Fibroblast of peridontal ligament (primary cell): ENCODE measurements at regions not wholly inside any gene's neighbourhood (a gene's known extent, or its start where the extent isn't known, plus 50 kb on each side); places are given as distances from the start of the nearest gene placed in this dataset.
A peak's percentile ranks its signal among the peaks of the same experiment; 100 is the strongest.

ENCODE experiments used
- DNase-seq: peaks from one replicate; pipeline ENCODE4 v3.0.0-alpha.2; 2010; ENCODE audit errors: extremely low read depth

DNA sequence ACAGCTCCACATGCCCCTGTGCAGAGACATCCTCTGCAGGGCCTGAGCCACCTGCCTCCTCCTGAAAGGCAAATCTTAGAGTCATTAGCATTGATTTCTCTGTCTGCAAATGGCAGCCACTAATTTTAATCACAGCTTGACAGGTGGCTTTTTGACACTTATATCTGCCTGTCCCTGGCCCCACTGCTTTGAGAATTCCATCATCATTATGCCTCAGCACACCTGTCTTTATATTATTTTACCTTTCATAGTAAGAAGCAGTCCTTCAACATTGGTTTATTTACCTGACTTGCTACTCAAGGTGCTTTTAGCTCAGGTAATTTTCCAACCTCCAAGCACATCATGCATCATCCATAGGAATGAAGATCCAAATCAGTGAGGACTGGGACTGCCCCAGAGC is 451.3 kb downstream of the MTRR start:
- DNase-seq: no peak

DNA sequence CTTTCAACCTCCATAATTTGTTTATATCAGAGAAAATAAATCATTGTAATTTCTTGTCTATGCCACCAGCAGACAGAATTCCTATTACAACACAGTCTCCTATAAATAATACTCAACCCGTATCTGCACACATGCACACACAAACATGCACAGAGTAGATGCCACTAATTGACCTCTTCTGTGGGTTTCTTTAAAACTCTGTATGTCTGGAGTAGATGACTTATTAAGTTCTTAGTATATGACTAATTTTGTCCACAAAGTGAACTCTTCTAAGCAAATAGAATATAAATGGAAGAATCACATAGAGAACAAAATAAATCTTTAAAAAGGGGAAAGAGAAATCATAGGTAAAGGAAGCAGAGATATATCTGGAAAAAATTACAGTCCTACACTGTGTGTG is 452.3 kb downstream of the MTRR start:
- no peak for DNase-seq

DNA sequence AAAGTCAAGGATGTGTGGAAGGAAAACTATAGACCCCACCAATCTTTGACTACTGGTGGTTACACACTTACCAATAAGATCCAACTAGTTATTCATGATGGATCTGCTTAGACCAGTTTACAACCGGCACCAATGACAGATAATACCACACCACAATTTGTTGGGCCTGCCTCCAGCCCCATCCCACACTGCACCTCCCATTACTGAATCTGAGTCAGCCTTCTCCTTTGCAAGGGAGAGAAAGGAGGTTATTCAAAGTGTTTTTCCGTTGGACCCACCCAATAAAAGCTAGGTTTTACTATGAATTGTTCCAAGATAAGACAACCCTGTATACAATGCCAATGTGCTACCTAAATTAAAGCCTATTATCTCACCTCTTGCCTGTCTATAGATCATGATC is 453.5 kb downstream of the MTRR start:
- DNase-seq: no peak

DNA sequence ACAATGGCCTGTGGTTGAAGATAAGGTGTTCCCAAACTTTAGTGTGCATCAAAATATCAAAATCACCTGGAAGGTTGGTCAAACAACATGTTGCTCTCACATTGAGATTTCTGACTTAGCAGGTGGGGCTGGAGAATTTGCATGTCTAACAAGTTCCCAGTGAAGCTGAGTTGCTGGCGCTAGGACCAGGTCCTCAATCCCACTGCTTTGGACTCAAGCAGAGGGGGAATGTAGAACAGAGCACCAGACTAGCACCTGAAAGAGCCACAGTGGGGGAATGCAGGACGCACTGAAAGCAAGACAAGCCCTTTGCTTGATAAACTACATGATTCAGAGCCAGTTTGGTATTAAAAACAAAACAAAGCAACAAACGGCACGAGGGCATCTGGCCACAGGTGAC is 458.1 kb downstream of the MTRR start:
- no peak for DNase-seq

DNA sequence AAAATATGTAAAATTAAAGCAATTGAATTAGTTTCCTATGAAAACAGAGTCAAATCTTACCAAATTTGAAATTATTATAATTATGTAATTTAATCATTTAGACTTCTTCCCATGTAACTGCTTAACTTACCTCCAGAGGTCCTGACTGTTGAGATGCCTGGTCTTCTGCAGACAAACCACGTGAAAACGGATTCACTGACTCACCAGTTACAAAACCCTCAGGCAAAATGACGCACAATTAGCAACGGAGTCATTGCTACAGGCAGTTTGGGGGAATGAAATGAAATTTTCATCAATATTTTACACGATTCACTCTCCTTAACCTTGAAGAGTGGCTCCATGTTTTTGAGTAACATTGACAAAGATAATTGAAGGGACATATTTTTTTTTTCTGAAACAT is 460.8 kb downstream of the MTRR start:
- DNase-seq: peak; percentile 38

DNA sequence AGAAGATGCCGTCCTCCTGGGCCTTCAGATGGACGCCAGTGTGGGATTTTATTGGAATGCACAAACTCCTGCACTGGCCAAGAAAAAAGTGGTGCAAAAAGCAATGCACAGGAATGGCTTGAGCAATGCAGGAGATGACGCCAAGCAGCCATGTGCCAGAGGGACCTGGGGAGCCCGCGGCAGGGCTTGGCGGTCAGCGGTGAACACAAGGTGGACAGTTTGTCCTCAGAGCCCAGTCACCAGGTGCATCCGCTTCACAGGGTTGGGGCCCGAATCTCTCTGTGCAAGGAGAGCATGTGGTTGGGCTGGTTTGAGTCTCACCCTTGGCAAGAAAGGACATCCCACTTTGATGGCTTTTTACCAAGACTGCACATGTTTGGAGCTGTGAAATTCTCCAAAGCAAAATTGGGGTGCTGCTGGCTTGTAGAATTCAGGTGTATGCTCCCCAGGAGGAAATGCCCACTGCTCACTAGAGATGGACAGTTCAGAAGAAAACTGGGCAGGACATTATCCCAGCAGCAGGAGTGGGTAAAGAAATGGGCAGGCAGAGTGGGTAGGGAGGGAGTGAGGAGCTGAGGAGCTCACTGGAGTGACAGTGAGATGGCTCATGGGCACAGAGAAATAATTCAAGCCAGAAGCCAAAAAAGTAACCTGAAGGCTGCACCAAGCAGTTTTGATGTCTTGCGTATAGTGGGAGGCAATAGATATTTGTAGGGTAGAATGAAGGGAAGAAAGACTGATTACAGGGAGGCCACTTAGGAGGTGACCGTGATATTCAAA is 463.9 kb downstream of the MTRR start:
- DNase-seq: no peak

DNA sequence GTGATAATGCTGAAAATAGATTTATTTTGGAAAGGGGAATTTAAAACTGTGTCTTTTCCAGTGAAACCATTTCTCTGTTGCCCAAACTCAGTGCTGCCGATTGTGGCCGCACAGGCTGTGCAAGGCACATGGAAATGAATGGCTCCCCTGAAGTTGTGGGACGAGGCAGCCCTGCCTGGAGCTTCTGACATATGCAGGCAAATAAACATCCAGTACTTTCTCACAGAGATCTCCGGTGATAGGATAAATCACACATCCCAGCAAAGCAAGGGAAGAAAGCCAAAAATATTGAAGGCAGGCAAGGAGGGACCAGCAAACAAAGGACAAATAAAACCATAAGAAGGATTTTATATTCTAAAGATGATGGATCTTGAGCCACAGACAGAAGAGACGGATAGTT is 464.5 kb downstream of the MTRR start:
- DNase-seq: no peak

DNA sequence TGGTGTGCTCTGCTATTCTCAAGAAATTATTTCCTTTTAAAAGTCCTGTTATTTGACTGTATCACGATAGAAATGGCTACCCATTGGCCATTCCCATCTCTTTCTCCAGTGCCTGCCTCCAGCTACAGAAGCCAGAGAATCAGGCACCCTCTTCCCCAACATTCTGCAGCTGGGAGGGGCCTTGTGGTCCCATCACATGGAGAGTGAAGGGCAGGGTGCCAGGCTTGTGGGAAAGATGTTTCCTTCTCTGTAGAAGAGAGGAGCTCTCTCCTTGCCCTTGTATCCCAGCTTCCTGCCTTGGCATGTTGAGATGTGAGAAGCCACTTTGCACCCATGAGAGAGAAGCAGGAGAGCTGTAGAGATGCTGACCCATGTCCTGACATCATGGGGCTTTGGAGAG is 465.0 kb downstream of the MTRR start:
- peak; percentile 21 for DNase-seq

DNA sequence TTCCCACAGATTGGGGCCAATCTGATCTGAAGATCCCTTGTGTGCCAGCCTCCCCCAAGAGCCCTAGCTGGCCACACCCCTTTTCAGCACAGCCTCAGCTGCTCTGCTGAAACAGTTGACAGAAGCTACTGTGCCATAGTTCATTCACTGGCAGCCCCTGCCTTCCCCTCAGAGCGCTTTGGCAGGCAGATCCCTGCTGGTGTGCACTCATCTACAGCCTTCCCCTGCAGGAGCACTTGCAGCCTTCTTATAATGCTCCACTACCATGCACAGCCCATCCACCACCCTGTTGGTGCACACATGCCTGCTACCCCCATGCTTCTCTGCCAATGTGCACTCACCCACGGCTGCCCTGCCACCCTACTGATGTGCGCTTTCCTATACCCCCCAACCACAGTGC is 471.3 kb downstream of the MTRR start:
- no peak for DNase-seq

DNA sequence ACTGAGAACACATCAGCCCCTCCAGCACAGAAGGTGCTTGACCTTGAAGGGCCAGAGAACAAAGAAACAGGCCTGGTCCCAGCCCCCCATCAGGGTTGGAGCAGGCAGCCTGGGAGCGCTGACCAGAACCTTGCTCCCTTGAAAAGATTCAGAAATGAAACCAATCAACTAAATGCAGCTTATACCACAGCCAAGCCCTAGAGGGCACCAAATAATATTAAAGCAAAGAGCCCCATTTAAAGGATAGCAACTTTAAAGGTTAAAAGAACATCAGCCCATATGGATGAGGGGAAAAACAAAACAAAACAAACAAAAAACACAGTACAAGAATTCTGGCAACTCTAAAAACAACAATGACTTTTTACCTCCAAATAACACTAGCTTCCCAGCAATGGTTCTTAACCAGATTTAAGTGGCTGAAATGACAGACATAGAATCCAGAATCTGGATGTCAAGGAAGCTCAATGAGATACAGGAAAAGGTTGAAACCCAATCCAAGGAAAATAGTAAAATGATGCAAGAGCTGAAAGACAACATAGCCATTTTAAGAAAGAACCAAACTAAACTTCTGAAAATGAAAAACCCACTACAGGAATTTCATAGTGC is 471.9 kb downstream of the MTRR start:
- peak; percentile 59 for DNase-seq

DNA sequence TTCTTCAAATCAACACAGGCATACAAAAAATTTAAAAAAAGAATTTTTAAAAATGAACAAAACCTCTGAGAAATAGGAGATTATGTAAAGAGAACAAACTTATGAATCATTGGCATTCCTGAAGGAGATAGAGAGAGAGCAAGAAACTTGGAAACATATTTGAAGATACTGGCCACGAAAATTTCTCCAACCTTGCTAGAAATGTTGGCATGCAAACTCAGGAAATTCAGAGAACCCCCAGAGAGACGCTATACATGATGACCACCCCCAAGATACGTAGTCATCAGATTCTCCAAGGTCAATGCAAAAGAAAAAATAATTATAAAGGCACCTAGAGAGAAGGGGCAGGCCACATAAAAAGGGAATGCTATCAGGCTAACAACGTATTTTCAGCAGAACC is 472.5 kb downstream of the MTRR start:
- DNase-seq: peak; percentile 9

DNA sequence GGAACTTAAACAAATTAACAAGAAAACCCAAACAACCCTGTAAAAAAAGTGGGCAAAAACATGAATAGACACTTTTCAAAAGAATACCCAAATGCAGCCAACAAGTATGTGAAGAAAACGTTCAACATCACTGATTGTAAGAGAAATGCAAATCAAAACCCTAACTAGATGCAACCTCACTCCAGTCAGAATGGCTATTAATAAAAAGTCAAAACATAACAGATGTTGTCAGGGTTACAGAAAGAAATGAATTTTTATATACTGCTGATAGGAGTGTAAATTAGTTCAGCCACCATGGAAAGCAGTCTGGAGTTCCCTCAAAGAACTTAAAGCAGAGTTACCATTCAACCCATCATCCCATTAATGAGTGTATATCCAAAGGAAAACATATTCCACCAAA is 479.0 kb downstream of the MTRR start:
- no peak for DNase-seq

DNA sequence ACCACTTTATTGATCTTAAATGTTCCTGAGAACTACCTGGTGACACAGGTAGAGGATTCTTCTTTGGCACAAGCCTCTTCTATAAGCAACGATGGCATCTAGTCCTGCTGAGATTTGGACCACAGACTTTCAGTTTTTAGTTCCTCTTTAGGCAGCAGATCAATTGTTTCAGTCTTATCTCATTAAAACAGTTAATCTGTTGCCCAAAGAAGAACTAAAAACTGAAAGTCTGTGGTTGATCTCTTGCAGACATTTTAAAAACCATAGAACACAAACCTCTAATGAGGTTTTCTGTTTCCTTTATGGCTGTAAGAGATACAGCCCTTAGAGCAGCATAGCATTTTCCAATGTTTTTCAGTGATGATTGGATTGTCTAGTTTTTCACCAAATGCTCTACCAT is 480.9 kb downstream of the MTRR start:
- DNase-seq: no peak

DNA sequence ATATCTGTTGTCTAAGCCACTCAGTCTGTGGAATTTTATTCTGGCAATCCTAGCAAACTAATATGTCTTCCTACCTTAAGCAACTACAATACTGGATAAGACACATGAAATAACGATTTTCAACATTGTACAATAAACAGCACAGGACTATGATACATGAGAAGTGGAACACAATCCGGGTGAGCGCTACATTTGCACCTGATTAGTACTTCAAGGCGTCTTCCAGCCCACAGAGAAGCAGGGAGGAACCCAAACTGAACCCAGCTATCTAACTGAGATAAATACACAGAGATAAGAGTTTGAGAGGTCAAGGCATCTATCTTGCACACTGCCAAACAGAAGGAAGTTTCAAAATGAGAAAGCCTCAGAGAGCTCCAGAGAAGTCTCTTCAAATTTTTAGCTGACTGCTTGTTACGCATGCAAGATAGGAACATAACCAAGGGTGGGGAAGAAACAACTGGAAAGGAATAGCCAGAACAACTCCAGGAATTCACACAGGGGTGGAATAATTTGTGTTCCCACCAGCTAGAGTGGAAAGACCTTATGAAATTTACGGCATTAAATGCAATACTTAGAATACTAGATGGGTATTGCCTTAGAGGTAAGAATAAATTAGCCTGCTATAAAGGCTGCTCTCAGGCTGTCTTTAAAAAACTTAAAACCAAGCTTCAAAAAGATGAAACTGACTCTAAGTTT is 481.8 kb downstream of the MTRR start:
- no peak for DNase-seq

DNA sequence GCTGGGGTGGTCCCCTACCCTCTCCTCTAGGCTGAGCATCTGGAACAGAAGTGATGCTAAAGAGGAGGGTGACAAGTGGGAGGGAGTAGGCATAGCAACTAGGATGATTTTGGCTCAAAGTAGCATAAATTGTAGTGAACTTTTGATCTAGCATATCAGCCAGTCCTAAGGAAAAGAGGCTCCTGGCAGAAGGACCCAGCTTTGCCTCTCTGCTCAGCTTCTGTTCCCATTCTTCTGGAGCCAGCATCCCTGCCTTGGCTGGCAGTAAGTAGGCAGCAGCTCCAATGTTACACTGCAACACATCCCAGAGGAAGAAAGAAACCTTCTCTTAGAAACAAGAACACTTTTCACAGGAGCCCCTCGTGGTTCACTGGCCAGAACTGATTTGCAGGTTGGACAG is 487.0 kb downstream of the MTRR start:
- DNase-seq: no peak

DNA sequence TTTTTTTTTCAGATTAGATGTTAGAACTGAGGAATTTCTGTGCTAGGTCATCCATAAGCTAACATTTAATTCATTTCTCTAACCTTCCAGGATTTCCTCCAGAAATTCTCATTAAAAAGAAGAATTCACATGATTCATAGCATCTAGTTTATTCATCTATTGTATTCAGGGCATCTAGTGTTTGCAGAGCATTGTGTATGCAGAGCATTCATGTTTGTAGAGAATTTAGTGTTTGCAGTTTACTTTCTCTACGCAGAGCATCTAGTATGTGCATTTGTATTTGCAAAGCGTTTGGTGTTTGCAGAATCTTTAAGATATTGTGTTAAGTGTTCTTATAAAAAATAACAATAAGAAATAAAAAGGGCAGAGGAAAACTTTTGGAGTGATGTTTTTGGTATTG is 491.1 kb downstream of the MTRR start:
- no peak for DNase-seq

DNA sequence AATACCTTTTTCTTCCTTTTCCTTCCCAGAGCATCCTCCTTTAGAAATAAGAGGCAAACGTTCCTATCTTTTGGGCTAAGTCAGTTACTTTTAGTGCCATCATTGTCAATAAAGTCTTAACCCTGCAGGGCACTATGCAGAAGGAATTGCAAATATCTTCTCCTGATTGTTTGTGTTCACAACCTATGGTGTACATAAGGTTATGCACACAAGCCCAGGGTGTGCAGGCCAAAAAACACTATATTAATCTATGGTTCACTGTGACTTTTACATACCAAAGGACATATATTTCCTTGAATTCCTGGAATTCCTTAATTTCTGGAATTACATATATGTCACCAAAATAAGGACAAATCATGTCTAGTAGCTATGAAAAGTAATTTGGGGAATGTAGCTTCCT is 493.5 kb downstream of the MTRR start:
- no peak for DNase-seq

DNA sequence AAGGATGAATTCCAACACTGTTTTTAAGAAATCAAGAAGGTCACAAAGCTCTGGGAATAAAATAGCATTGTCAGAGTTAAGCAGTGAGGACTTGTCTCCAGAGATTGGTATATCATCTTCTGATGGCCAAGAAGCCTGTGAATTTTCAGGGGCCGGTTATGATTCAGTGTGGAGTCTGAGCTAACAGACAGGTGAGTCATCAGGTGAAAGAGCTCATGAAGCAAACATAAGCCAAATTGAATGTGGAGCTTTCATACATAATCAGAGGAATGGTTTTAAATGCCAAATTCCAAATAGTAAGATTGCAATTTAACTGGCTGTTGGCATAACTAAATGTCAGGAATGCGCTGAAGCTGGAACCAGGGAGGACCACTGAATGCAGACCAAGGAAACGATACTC is 494.2 kb downstream of the MTRR start:
- no peak for DNase-seq

DNA sequence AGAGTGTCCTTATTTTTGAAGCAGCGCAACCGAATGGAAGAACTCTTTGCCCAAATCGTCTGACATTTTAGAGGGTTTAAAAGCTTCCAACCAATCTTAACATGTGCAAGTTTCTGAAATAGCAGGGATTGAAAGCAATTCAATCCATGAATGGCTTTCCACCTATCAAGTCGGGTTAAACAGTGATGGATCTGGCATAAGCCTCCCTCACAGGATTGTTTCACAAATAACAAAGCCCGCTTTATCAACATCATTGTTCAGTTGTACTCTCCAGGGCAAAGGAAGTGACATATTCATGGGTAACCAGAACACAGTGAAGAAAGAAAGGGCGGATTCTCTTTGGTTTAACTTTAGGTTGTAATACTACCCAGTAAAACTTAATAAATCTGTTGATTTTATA is 497.3 kb downstream of the MTRR start:
- no peak for DNase-seq

DNA sequence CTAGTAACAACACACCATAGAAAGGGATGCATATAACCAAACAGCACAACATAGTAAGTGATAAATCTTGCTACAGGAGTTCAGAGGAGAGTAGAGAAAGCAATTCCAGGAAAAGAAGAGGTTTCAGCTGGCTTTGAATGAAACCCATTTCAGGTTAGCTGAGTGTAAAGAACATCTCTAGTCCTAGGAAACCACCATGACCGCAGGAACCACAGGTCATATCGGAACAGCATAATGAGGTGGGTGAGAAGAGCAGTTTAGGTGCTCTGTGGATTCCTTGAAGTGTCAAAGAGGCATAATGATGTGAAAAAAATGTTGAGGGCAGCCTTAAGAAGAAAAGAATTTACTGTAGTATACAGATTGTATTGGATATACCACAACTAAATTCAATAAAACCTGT is 507.5 kb downstream of the MTRR start:
- no peak for DNase-seq

DNA sequence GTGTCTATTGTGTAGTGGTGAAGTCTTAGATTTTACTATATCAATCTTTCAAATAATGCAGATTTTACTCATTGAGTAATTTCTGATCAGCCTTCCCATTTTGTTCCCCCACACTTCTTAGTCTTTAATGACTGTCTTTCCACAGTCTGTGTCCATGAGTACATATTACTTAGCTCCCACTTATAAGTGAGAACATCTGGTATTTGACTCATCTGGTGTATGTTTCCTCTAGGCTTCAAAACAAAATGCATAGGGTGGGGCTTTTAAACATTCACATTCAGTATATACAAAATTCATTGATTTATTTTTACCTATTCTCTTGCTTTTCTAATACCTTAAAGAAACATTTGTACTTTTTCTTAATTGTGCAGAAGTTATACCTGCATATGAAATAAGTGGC is 513.0 kb downstream of the MTRR start:
- no peak for DNase-seq

DNA sequence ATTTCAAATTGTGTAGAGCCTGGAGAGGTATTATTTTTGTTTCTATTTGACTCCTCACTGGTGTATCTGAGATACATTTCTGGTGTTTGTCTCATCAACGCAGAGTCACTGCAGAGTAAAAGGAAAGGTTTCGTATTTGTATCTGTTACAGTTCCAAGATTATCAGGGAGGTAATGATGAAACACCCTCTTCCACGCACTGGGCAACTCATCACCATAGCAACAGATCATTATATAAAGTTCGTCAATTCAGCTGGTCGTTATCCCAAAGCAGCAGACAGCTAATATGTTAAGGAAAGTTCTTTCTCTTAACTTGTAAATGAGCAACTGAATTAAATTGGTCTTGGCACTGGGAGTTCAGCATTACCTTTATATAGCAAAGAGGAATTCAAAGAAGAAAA is 513.5 kb downstream of the MTRR start:
- no peak for DNase-seq

DNA sequence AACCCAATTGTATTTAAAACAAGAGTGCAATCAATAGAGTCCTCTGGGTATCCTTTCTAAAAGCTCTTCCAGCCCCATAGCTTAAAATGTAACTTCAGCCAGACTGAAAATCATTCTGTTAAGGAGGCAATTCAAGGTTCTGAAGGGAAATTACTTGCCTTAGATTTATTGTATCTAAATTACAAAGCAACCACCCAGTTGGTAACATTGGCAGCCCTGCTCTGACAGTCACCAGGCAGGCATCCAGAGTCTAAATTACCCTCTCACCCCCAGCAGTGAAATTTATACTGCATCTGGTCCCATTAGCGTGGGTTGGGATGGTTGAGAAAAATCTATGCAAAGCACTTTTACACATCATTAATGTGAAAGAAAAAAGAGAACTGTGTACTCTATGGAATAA is 514.7 kb downstream of the MTRR start:
- no peak for DNase-seq
